ENCODE measurements at regions not wholly inside any gene's neighbourhood (a gene's known extent, or its start where the extent isn't known, plus 50 kb on each side); places are given as distances from the start of the nearest gene placed in this dataset.

GRCh38 chr6:43883847-43884651, 114.0 kb downstream of the VEGFA start:
- TF ChIP-seq EP300 (IDR thresholded peaks at IDR 0.05) (no peak), POLR2A (IDR thresholded peaks at IDR 0.05) (no peak), POLR2AphosphoS5 (IDR thresholded peaks at IDR 0.05) (no peak)
- TF ChIP-seq, protein P1, sequence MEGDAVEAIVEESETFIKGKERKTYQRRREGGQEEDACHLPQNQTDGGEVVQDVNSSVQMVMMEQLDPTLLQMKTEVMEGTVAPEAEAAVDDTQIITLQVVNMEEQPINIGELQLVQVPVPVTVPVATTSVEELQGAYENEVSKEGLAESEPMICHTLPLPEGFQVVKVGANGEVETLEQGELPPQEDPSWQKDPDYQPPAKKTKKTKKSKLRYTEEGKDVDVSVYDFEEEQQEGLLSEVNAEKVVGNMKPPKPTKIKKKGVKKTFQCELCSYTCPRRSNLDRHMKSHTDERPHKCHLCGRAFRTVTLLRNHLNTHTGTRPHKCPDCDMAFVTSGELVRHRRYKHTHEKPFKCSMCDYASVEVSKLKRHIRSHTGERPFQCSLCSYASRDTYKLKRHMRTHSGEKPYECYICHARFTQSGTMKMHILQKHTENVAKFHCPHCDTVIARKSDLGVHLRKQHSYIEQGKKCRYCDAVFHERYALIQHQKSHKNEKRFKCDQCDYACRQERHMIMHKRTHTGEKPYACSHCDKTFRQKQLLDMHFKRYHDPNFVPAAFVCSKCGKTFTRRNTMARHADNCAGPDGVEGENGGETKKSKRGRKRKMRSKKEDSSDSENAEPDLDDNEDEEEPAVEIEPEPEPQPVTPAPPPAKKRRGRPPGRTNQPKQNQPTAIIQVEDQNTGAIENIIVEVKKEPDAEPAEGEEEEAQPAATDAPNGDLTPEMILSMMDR (IDR thresholded peaks at IDR 0.05) = no peak
